HEK293 (cell line): ENCODE measurements at regions not wholly inside any gene's neighbourhood (a gene's known extent, or its start where the extent isn't known, plus 50 kb on each side); places are given as distances from the start of the nearest gene placed in this dataset.

ENCODE experiments used
- CTCF ChIA-PET: fragments of 350-600 bp; formaldehyde crosslinking; extraction: SDS; loops from one replicate; lab custom pipeline; 2021; ENCODE audit warnings: antibody characterized with exemption; lab: Yijun Ruan, JAX
- POLR2A ChIA-PET: fragments of 300-600 bp; formaldehyde crosslinking; extraction: SDS; loops from one replicate; lab custom pipeline; 2020; ENCODE audit warnings: antibody characterized with exemption, inconsistent platforms; lab: Yijun Ruan, JAX
- H3K27ac ChIP-seq: fragments of 200-500 bp; sonication (Bioruptor generic); 2 replicates; pipeline ENCODE4 v1.5.1; 2014; ENCODE audit warnings: low read depth, low read length, control low read depth, inconsistent platforms; ENCODE audit errors: extremely low read depth
- H3K36me3 ChIP-seq, 2 experiments: fragments of 200-500 bp in 1 of 2; sonication (Bioruptor generic) in 1 of 2; 1 replicate in 1 of 2; 2 replicates in 1 of 2; pipeline ENCODE4 v1.5.1; 2014 to 2017; ENCODE audit warnings: inconsistent platforms in 2 of 2, low read length in 2 of 2; ENCODE audit not compliant: control insufficient read depth in 2 of 2, insufficient read depth in 1 of 2
- H3K4me1 ChIP-seq: fragments of 200-500 bp; sonication (Bioruptor generic); 2 replicates; pipeline ENCODE4 v1.5.1; 2014; ENCODE audit warnings: mild to moderate bottlenecking, low read length, inconsistent platforms; ENCODE audit not compliant: control insufficient read depth, insufficient read depth
- H3K4me3 ChIP-seq: 2 replicates; pipeline ENCODE4 v1.5.1; 2011; ENCODE audit warnings: low read depth, mild to moderate bottlenecking, control low read depth, low read length, moderate library complexity
- H3K9me3 ChIP-seq: fragments of 200-500 bp; sonication (Bioruptor generic); 2 replicates; pipeline ENCODE4 v1.5.1; 2014; ENCODE audit warnings: low read depth, low read length, inconsistent platforms; ENCODE audit not compliant: control insufficient read depth, insufficient read depth
- CTCF ChIP-seq: fragments of 450-650 bp; formaldehyde crosslinking; IDR thresholded peaks from 2 replicates; pipeline ENCODE4 v1.5.1; 2016; ENCODE audit warnings: missing biosample characterization, missing genetic modification characterization
- ELK4 ChIP-seq: IDR thresholded peaks from 2 replicates; pipeline ENCODE4 v1.6.1; 2011; ENCODE audit warnings: mild to moderate bottlenecking, low read depth, low read length, borderline replicate concordance
- GLI4 ChIP-seq: fragments of 450-650 bp; formaldehyde crosslinking; IDR thresholded peaks from 2 replicates; pipeline ENCODE4 v1.5.1; 2016; ENCODE audit warnings: missing biosample characterization, missing genetic modification characterization
- GLIS1 ChIP-seq: fragments of 450-650 bp; formaldehyde crosslinking; IDR thresholded peaks from 2 replicates; pipeline ENCODE4 v1.5.1; 2016; ENCODE audit warnings: missing biosample characterization, missing genetic modification characterization
- KLF17 ChIP-seq: fragments of 450-650 bp; formaldehyde crosslinking; IDR thresholded peaks from 2 replicates; pipeline ENCODE4 v1.5.1; 2016; ENCODE audit warnings: missing biosample characterization, missing genetic modification characterization
- KLF7 ChIP-seq: fragments of 450-650 bp; formaldehyde crosslinking; IDR thresholded peaks from 2 replicates; pipeline ENCODE4 v1.5.1; 2016; ENCODE audit warnings: missing biosample characterization, missing genetic modification characterization, borderline replicate concordance
- PBX3 ChIP-seq: sonication (generic); formaldehyde crosslinking; IDR thresholded peaks from 2 replicates; pipeline ENCODE4 v1.8.1; 2022; ENCODE audit warnings: mild to moderate bottlenecking, moderate library complexity, missing genetic modification reagents
- PRDM1 ChIP-seq: fragments of 450-650 bp; formaldehyde crosslinking; IDR thresholded peaks from 2 replicates; pipeline ENCODE4; 2016; ENCODE audit warnings: missing biosample characterization, missing genetic modification characterization
- TCF7L2 ChIP-seq: IDR thresholded peaks from 2 replicates; pipeline ENCODE4 v1.6.1; 2011; ENCODE audit warnings: low read depth, mild to moderate bottlenecking, inconsistent platforms, low read length, moderate library complexity, borderline replicate concordance
- ZBTB10 ChIP-seq: fragments of 450-650 bp; formaldehyde crosslinking; IDR thresholded peaks from 2 replicates; pipeline ENCODE4 v1.5.1; 2016; ENCODE audit warnings: missing biosample characterization, missing genetic modification characterization
- ZBTB17 ChIP-seq: fragments of 450-650 bp; formaldehyde crosslinking; IDR thresholded peaks from 2 replicates; pipeline ENCODE4 v1.5.1; 2016; ENCODE audit warnings: missing biosample characterization, missing genetic modification characterization
- ZBTB26 ChIP-seq: fragments of 450-650 bp; formaldehyde crosslinking; optimal IDR thresholded peaks from 2 replicates; pipeline ENCODE3; 2016; ENCODE audit warnings: missing biosample characterization, mild to moderate bottlenecking, missing genetic modification characterization
- ZBTB8A ChIP-seq: fragments of 450-650 bp; formaldehyde crosslinking; IDR thresholded peaks from 2 replicates; pipeline ENCODE4 v1.5.1; 2016; ENCODE audit warnings: missing biosample characterization, missing genetic modification characterization
- ZNF114 ChIP-seq: fragments of 450-650 bp; formaldehyde crosslinking; IDR thresholded peaks from 2 replicates; pipeline ENCODE4 v1.5.0; 2017; ENCODE audit warnings: missing biosample characterization, missing genetic modification characterization
- ZNF155 ChIP-seq: fragments of 450-650 bp; formaldehyde crosslinking; IDR thresholded peaks from 2 replicates; pipeline ENCODE4 v1.5.1; 2016; ENCODE audit warnings: missing biosample characterization, missing genetic modification characterization
- ZNF157 ChIP-seq: fragments of 450-650 bp; formaldehyde crosslinking; IDR thresholded peaks from 2 replicates; pipeline ENCODE4 v1.5.1; 2016; ENCODE audit warnings: missing biosample characterization, missing genetic modification characterization
- ZNF174 ChIP-seq: fragments of 450-650 bp; formaldehyde crosslinking; IDR thresholded peaks from 2 replicates; pipeline ENCODE4 v1.5.0; 2017; ENCODE audit warnings: missing biosample characterization, mild to moderate bottlenecking, missing genetic modification characterization
- ZNF184 ChIP-seq: fragments of 450-650 bp; IDR thresholded peaks from 2 replicates; pipeline ENCODE4 v1.5.1; 2018; ENCODE audit warnings: missing biosample characterization, mild to moderate bottlenecking, missing genetic modification characterization
- ZNF211 ChIP-seq: fragments of 450-650 bp; formaldehyde crosslinking; IDR thresholded peaks from 2 replicates; pipeline ENCODE4 v1.5.1; 2016; ENCODE audit warnings: low read depth, missing biosample characterization, missing genetic modification characterization
- ZNF311 ChIP-seq: fragments of 450-650 bp; formaldehyde crosslinking; IDR thresholded peaks from 2 replicates; pipeline ENCODE4 v1.5.1; 2017; ENCODE audit warnings: missing biosample characterization, missing genetic modification characterization, borderline replicate concordance
- ZNF416 ChIP-seq: fragments of 450-650 bp; formaldehyde crosslinking; IDR thresholded peaks from 2 replicates; pipeline ENCODE4 v1.5.1; 2016; ENCODE audit warnings: missing biosample characterization, missing genetic modification characterization
- ZNF529 ChIP-seq: fragments of 450-650 bp; formaldehyde crosslinking; IDR thresholded peaks from 2 replicates; pipeline ENCODE4 v1.5.1; 2017; ENCODE audit warnings: missing genetic modification characterization, missing biosample characterization; ENCODE audit not compliant: insufficient replicate concordance
- ZNF530 ChIP-seq: fragments of 450-650 bp; formaldehyde crosslinking; IDR thresholded peaks from 2 replicates; pipeline ENCODE4 v1.5.1; 2016; ENCODE audit warnings: low read depth, missing biosample characterization, missing genetic modification characterization
- ZNF596 ChIP-seq: fragments of 450-650 bp; IDR thresholded peaks from 2 replicates; pipeline ENCODE4 v1.5.0; 2018; ENCODE audit warnings: missing biosample characterization, mild to moderate bottlenecking, missing genetic modification characterization, moderate library complexity
- ZXDB ChIP-seq: fragments of 450-650 bp; formaldehyde crosslinking; IDR thresholded peaks from 2 replicates; pipeline ENCODE4 v1.5.1; 2016; ENCODE audit warnings: missing biosample characterization, missing genetic modification characterization

- no peak for TF ChIP-seq ZBTB10 (tag by site-specific recombination)
- no peak for TF ChIP-seq ELK4
- TF ChIP-seq GLIS1 (tag by site-specific recombination) = no peak
- TF ChIP-seq PRDM1 = no peak
- TF ChIP-seq ZXDB (tag by site-specific recombination) = no peak
- TF ChIP-seq ZNF157 (tag by site-specific recombination) = no peak
These were observed 303.4 kb upstream of the N4BP1 start (continued) for GRCh38 chr16:48913384-48913783.

GRCh38 chr16:48912360-48912759, 302.4 kb upstream of the N4BP1 start:
- ChIA-PET POLR2A (no interaction called here), CTCF (interaction anchor here (0.6 to 1.1 kb wide), 2 partner anchors 192 to 440 kb away, joined by 3 to 4 read pairs; no protein-coding TSS in a partner anchor)
- no peak for TF ChIP-seq ZNF184 (tag by site-specific recombination)
- TF ChIP-seq ZBTB17 (tag by site-specific recombination) = no peak
- no peak for TF ChIP-seq ZBTB8A (tag by site-specific recombination)
- no peak for TF ChIP-seq KLF17 (tag by site-specific recombination)
- TF ChIP-seq TCF7L2 = no peak
- no peak for TF ChIP-seq GLI4 (tag by site-specific recombination)
- TF ChIP-seq KLF7 (tag by site-specific recombination) = no peak
- no peak for TF ChIP-seq PBX3 (CRISPR knock-in tag)
- no peak for TF ChIP-seq ZNF596 (tag by site-specific recombination)
- TF ChIP-seq ZNF416 (tag by site-specific recombination) = no peak
- TF ChIP-seq ZNF155 (tag by site-specific recombination) = no peak
- TF ChIP-seq ZNF529 (tag by site-specific recombination) = no peak
- no peak for TF ChIP-seq ZXDB (tag by site-specific recombination)
- no peak for TF ChIP-seq ZBTB26 (tag by site-specific recombination)
- no peak for TF ChIP-seq ZNF211 (tag by site-specific recombination)
- no peak for TF ChIP-seq ZNF311 (tag by site-specific recombination)
- TF ChIP-seq CTCF (tag by site-specific recombination) = no peak
- no peak for TF ChIP-seq ZNF174
- TF ChIP-seq ZNF530 (tag by site-specific recombination) = no peak
- TF ChIP-seq ZNF114 (tag by site-specific recombination) = no peak

More at GRCh38 chr16:48912360-48912759, 302.4 kb upstream of the N4BP1 start:
- no peaks in the 10 kb centered on the region for H3K4me1 ChIP-seq
- no peak overlapping the region for H3K4me3 ChIP-seq
- no peak overlapping the region for H3K27ac ChIP-seq
- H3K36me3 ChIP-seq = no peaks in the 10 kb centered on the region
- H3K9me3 ChIP-seq = no peaks in the 10 kb centered on the region
